NT2/D1 (cell line): ENCODE measurements at regions not wholly inside any gene's neighbourhood (a gene's known extent, or its start where the extent isn't known, plus 50 kb on each side); places are given as distances from the start of the nearest gene placed in this dataset.

Experiments used
- SUZ12 ChIP-seq: IDR thresholded peaks from 2 replicates; pipeline ENCODE4 v1.6.1; 2011; ENCODE audit not compliant: insufficient read length, insufficient read depth; ENCODE audit errors: extremely low read depth
- ZNF274 ChIP-seq: IDR thresholded peaks from 2 replicates; pipeline ENCODE4 v1.6.1; 2011; ENCODE audit warnings: mild to moderate bottlenecking, low read depth, low read length

GRCh38 chr6:157755746-157756411, 67.2 kb upstream of the SNX9 start:
- no peak for TF ChIP-seq SUZ12
- no peak for TF ChIP-seq ZNF274
